Liver (tissue), 3 donors: ENCODE measurements at regions not wholly inside any gene's neighbourhood (a gene's known extent, or its start where the extent isn't known, plus 50 kb on each side); places are given as distances from the start of the nearest gene placed in this dataset.

Experiments
- NR2F2 ChIP-seq: IDR thresholded peaks from 2 replicates; pipeline ENCODE4 v1.6.1; 2016; ENCODE audit warnings: antibody characterized with exemption
- SP1 ChIP-seq: IDR thresholded peaks from 2 replicates; pipeline ENCODE4 v1.6.1; 2018; ENCODE audit warnings: antibody characterized with exemption, mild to moderate bottlenecking
- TAF1 ChIP-seq: conservative IDR thresholded peaks from 2 replicates; pipeline ENCODE4 v1.6.1; 2016; ENCODE audit warnings: antibody characterized with exemption, mild to moderate bottlenecking
- YY1 ChIP-seq: IDR thresholded peaks from 2 replicates; pipeline ENCODE4 v1.6.1; 2016; ENCODE audit warnings: antibody characterized with exemption, mild to moderate bottlenecking
- TF ChIP-seq, protein P1 (sequence below): fragments of 150-350 bp; IDR thresholded peaks from 2 replicates; pipeline ENCODE4 v1.5.1; 2017; ENCODE audit warnings: improper control_type of control experiment, low read depth, low read length; ENCODE audit not compliant: missing input control
- TF ChIP-seq, protein P2 (sequence below): IDR thresholded peaks from 2 replicates; pipeline ENCODE4 v1.6.1; 2016; ENCODE audit warnings: antibody characterized with exemption, mild to moderate bottlenecking
- TF ChIP-seq, protein P3 (sequence below): IDR thresholded peaks from 2 replicates; pipeline ENCODE4 v1.6.1; 2016; ENCODE audit warnings: antibody characterized with exemption
- TF ChIP-seq, protein P4 (sequence below): IDR thresholded peaks from 2 replicates; pipeline ENCODE4 v1.6.1; 2016; ENCODE audit warnings: antibody characterized with exemption
- TF ChIP-seq, protein P5 (sequence below): IDR thresholded peaks from 2 replicates; pipeline ENCODE4 v1.6.1; 2016; ENCODE audit warnings: antibody characterized with exemption
- donor health status: healthy.
- donor health status: healthy.

DNA sequence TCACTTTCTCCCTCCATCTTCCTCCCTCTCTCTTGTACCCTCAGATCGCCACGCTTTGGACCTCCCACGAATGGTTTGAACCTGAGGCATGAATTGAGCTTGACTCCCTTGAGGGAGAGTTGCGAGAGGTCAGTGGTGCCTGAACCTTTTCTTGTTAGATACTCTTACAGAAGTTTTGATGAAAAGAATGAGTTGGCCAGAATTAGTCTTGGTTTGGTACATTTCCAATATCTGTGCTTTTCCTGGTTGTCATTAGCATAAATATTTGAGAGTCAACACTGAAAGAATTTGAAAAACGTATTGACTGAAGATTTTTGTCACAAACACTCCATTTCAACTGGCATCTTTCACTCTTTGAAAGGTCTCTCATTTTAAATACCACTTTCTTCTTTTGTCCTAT lies 510.6 kb upstream of the DIPK2B start:
- TF ChIP-seq, protein P1, sequence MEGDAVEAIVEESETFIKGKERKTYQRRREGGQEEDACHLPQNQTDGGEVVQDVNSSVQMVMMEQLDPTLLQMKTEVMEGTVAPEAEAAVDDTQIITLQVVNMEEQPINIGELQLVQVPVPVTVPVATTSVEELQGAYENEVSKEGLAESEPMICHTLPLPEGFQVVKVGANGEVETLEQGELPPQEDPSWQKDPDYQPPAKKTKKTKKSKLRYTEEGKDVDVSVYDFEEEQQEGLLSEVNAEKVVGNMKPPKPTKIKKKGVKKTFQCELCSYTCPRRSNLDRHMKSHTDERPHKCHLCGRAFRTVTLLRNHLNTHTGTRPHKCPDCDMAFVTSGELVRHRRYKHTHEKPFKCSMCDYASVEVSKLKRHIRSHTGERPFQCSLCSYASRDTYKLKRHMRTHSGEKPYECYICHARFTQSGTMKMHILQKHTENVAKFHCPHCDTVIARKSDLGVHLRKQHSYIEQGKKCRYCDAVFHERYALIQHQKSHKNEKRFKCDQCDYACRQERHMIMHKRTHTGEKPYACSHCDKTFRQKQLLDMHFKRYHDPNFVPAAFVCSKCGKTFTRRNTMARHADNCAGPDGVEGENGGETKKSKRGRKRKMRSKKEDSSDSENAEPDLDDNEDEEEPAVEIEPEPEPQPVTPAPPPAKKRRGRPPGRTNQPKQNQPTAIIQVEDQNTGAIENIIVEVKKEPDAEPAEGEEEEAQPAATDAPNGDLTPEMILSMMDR = no peak
- TF ChIP-seq, protein P2, sequence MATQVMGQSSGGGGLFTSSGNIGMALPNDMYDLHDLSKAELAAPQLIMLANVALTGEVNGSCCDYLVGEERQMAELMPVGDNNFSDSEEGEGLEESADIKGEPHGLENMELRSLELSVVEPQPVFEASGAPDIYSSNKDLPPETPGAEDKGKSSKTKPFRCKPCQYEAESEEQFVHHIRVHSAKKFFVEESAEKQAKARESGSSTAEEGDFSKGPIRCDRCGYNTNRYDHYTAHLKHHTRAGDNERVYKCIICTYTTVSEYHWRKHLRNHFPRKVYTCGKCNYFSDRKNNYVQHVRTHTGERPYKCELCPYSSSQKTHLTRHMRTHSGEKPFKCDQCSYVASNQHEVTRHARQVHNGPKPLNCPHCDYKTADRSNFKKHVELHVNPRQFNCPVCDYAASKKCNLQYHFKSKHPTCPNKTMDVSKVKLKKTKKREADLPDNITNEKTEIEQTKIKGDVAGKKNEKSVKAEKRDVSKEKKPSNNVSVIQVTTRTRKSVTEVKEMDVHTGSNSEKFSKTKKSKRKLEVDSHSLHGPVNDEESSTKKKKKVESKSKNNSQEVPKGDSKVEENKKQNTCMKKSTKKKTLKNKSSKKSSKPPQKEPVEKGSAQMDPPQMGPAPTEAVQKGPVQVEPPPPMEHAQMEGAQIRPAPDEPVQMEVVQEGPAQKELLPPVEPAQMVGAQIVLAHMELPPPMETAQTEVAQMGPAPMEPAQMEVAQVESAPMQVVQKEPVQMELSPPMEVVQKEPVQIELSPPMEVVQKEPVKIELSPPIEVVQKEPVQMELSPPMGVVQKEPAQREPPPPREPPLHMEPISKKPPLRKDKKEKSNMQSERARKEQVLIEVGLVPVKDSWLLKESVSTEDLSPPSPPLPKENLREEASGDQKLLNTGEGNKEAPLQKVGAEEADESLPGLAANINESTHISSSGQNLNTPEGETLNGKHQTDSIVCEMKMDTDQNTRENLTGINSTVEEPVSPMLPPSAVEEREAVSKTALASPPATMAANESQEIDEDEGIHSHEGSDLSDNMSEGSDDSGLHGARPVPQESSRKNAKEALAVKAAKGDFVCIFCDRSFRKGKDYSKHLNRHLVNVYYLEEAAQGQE = no peak
- TF ChIP-seq SP1 (no peak), YY1 (no peak), TAF1 (no peak), NR2F2 (no peak)
- TF ChIP-seq, protein P3, sequence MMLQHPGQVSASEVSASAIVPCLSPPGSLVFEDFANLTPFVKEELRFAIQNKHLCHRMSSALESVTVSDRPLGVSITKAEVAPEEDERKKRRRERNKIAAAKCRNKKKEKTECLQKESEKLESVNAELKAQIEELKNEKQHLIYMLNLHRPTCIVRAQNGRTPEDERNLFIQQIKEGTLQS = no peak
- TF ChIP-seq, protein P4, sequence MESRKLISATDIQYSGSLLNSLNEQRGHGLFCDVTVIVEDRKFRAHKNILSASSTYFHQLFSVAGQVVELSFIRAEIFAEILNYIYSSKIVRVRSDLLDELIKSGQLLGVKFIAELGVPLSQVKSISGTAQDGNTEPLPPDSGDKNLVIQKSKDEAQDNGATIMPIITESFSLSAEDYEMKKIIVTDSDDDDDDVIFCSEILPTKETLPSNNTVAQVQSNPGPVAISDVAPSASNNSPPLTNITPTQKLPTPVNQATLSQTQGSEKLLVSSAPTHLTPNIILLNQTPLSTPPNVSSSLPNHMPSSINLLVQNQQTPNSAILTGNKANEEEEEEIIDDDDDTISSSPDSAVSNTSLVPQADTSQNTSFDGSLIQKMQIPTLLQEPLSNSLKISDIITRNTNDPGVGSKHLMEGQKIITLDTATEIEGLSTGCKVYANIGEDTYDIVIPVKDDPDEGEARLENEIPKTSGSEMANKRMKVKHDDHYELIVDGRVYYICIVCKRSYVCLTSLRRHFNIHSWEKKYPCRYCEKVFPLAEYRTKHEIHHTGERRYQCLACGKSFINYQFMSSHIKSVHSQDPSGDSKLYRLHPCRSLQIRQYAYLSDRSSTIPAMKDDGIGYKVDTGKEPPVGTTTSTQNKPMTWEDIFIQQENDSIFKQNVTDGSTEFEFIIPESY = no peak
- TF ChIP-seq, protein P5, sequence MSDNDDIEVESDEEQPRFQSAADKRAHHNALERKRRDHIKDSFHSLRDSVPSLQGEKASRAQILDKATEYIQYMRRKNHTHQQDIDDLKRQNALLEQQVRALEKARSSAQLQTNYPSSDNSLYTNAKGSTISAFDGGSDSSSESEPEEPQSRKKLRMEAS = no peak
